Trophoblast cell (in vitro differentiated cells and primary cell): ENCODE measurements at regions not wholly inside any gene's neighbourhood (a gene's known extent, or its start where the extent isn't known, plus 50 kb on each side); places are given as distances from the start of the nearest gene placed in this dataset.

Experiments used
- DNase-seq, 2 donors: peaks; one replicate each; pipeline ENCODE4 v3.0.0-alpha.2; 2016
- H2AFZ ChIP-seq: 2 replicates; pipeline ENCODE4 v1.6.1; 2013; ENCODE audit warnings: low read length, moderate library complexity, mild to moderate bottlenecking; ENCODE audit not compliant: insufficient read depth, poor library complexity
- H2AK5ac ChIP-seq: 2 replicates; pipeline ENCODE4 v1.6.1; 2013; ENCODE audit warnings: mild to moderate bottlenecking, low read length
- H2BK120ac ChIP-seq: 2 replicates; pipeline ENCODE4 v1.6.1; 2013; ENCODE audit warnings: low read length, mild to moderate bottlenecking, moderate library complexity; ENCODE audit not compliant: insufficient read depth, poor library complexity
- H2BK12ac ChIP-seq: 2 replicates; pipeline ENCODE4 v1.6.1; 2013; ENCODE audit warnings: mild to moderate bottlenecking, low read length, moderate library complexity
- H2BK5ac ChIP-seq: 2 replicates; pipeline ENCODE4 v1.6.1; 2013; ENCODE audit warnings: low read length, low read depth, moderate library complexity, mild to moderate bottlenecking; ENCODE audit not compliant: poor library complexity
- H3K14ac ChIP-seq: 2 replicates; pipeline ENCODE4 v1.6.1; 2013; ENCODE audit warnings: mild to moderate bottlenecking, low read length
- H3K18ac ChIP-seq: 2 replicates; pipeline ENCODE4 v1.6.1; 2013; ENCODE audit warnings: mild to moderate bottlenecking, low read length
- H3K23ac ChIP-seq: 2 replicates; pipeline ENCODE4 v1.6.1; 2013; ENCODE audit warnings: low read length
- H3K27ac ChIP-seq: 2 replicates; pipeline ENCODE4 v1.5.1; 2013; ENCODE audit warnings: low read depth, mild to moderate bottlenecking, inconsistent platforms, low read length, moderate library complexity
- H3K27me3 ChIP-seq: 2 replicates; pipeline ENCODE4 v1.6.1; 2013; ENCODE audit warnings: inconsistent platforms, mild to moderate bottlenecking, low read length, moderate library complexity; ENCODE audit not compliant: insufficient read depth
- H3K36me3 ChIP-seq, 2 experiments: 1 replicate in 1 of 2; 2 replicates in 1 of 2; pipeline ENCODE4 v1.6.1; 2013; ENCODE audit warnings: low read length in 2 of 2, mild to moderate bottlenecking in 2 of 2, moderate library complexity in 1 of 2; ENCODE audit not compliant: insufficient read depth in 2 of 2, control insufficient read depth in 1 of 2
- H3K4ac ChIP-seq: 2 replicates; pipeline ENCODE4 v1.6.1; 2013; ENCODE audit warnings: low read depth, mild to moderate bottlenecking, low read length, moderate library complexity
- H3K4me1 ChIP-seq, 2 experiments: 1 replicate in 1 of 2; 2 replicates in 1 of 2; pipeline ENCODE4 v1.6.1; 2013; ENCODE audit warnings: low read length in 2 of 2, mild to moderate bottlenecking in 2 of 2, moderate library complexity in 1 of 2; ENCODE audit not compliant: insufficient read depth in 2 of 2, control insufficient read depth in 1 of 2
- H3K4me2 ChIP-seq: 2 replicates; pipeline ENCODE4 v1.6.1; 2013; ENCODE audit warnings: inconsistent platforms, mild to moderate bottlenecking, low read length, moderate library complexity
- H3K4me3 ChIP-seq: 2 replicates; pipeline ENCODE4 v1.5.1; 2013; ENCODE audit warnings: mild to moderate bottlenecking, low read depth, low read length, inconsistent platforms
- H3K79me1 ChIP-seq: one replicate; pipeline ENCODE4 v1.6.1; 2013; ENCODE audit warnings: low read length
- H3K79me2 ChIP-seq: 2 replicates; pipeline ENCODE4 v1.6.1; 2013; ENCODE audit warnings: low read length, mild to moderate bottlenecking; ENCODE audit not compliant: control insufficient read depth, insufficient read depth, poor library complexity
- H3K9ac ChIP-seq: 2 replicates; pipeline ENCODE4 v1.6.1; 2013; ENCODE audit warnings: mild to moderate bottlenecking, low read length
- H3K9me3 ChIP-seq: 2 replicates; pipeline ENCODE4 v1.6.1; 2013; ENCODE audit warnings: low read depth, mild to moderate bottlenecking, control low read depth, inconsistent platforms, low read length; ENCODE audit not compliant: insufficient read depth
- H4K12ac ChIP-seq: 2 replicates; pipeline ENCODE4 v1.6.1; 2013; ENCODE audit warnings: low read depth, mild to moderate bottlenecking, low read length, moderate library complexity
- H4K8ac ChIP-seq: 2 replicates; pipeline ENCODE4 v1.6.1; 2013; ENCODE audit warnings: low read depth, mild to moderate bottlenecking, low read length, moderate library complexity
- H4K91ac ChIP-seq: one replicate; pipeline ENCODE4 v1.6.1; 2013; ENCODE audit warnings: low read depth, mild to moderate bottlenecking, low read length, moderate library complexity
- WGBS: extraction: QIAGEN DNeasy Blood & Tissue Kit; methylation state at CpG from one replicate; pipeline ENCODE4 v1.1.7; 2013; ENCODE audit warnings: missing lambda C conversion rate; ENCODE audit not compliant: insufficient read length, insufficient coverage; ENCODE audit errors: extremely low coverage; 5-methylcytosine and 5-hydroxymethylcytosine counted together

DNA sequence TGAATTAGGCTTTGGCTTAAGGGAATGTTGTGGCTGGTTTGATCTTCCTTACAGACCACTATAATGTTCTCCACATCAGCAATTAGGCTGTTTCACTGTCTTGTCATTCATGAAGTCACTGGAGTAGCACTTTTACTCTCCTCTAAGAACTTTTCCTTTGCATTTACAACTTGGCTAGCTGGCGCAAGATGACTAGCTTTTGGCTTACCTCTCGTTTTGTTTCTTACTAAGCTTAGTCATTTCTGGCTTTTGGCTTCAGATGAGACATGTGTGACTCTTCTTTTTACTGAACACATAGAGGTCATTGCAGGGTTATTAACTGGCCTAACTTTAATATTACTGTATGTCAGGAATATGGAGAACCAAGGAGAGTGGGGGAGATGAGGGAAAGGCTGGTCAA, 143.2 kb downstream of the PTCHD4 start:
- H3K36me3 ChIP-seq, result no peaks in the 10 kb centered on the region
- no peaks in the 10 kb centered on the region for H3K27me3 ChIP-seq
- no peak overlapping the region for H3K4ac ChIP-seq
- H4K8ac ChIP-seq, result no peak overlapping the region
- H3K4me1 ChIP-seq, result no peaks in the 10 kb centered on the region
- H2AK5ac ChIP-seq, result no peak overlapping the region
- no peak overlapping the region for H4K91ac ChIP-seq
- no peak for DNase-seq
- WGBS, result no CpG with 5 or more reads among the region's 2 CpGs
- no peaks in the 10 kb centered on the region for H3K9me3 ChIP-seq
- no peaks in the 10 kb centered on the region for H3K79me1 ChIP-seq
- H2BK5ac ChIP-seq, result no peak overlapping the region
- no peak overlapping the region for H3K23ac ChIP-seq
- H3K14ac ChIP-seq, result no peak overlapping the region
- H3K4me3 ChIP-seq, result no peak overlapping the region
- no peak overlapping the region for H2BK120ac ChIP-seq
- no peaks in the 10 kb centered on the region for H3K79me2 ChIP-seq
- no peak overlapping the region for H3K9ac ChIP-seq
- H3K27ac ChIP-seq, result no peak overlapping the region
- H3K18ac ChIP-seq, result no peak overlapping the region
- no peak overlapping the region for H2AFZ ChIP-seq
- H3K4me2 ChIP-seq, result no peak overlapping the region
- no peak overlapping the region for H2BK12ac ChIP-seq
- H4K12ac ChIP-seq, result no peak overlapping the region

DNA sequence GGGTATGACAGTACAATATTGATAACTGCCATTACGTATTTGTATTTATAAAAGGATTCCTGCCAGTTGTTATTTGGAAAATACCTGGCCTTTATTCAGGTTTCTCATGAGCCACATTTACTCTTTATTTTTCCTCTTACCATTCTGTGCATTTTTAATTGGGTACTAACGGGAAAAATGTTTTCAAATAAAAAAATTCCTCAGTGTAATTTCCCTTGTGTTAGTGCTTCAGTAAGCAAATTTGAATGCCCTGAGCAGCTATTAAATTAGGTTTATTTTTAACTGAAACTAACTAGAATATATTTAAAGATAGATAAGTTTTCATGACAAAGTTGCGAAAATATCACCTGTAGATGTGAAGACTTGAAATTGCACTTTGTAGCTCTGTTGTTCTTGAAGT, 146.0 kb downstream of the PTCHD4 start:
- no peak overlapping the region for H4K91ac ChIP-seq
- H3K79me2 ChIP-seq, result no peaks in the 10 kb centered on the region
- no peak overlapping the region for H3K9ac ChIP-seq
- no peaks in the 10 kb centered on the region for H3K36me3 ChIP-seq
- DNase-seq, result no peak
- no peak overlapping the region for H2BK12ac ChIP-seq
- no peak overlapping the region for H2AFZ ChIP-seq
- no peak overlapping the region for H3K27ac ChIP-seq
- H2BK120ac ChIP-seq, result no peak overlapping the region
- no peak overlapping the region for H3K4me3 ChIP-seq
- H4K12ac ChIP-seq, result no peak overlapping the region
- no peaks in the 10 kb centered on the region for H3K27me3 ChIP-seq
- no CpG with 5 or more reads among the region's 3 CpGs for WGBS
- no peak overlapping the region for H3K4me2 ChIP-seq
- no peak overlapping the region for H3K14ac ChIP-seq
- no peak overlapping the region for H2BK5ac ChIP-seq
- no peak overlapping the region for H3K4ac ChIP-seq
- H3K18ac ChIP-seq, result no peak overlapping the region
- no peak overlapping the region for H4K8ac ChIP-seq
- no peaks in the 10 kb centered on the region for H3K79me1 ChIP-seq
- no peak overlapping the region for H2AK5ac ChIP-seq
- no peak overlapping the region for H3K23ac ChIP-seq
- no peaks in the 10 kb centered on the region for H3K4me1 ChIP-seq
- no peaks in the 10 kb centered on the region for H3K9me3 ChIP-seq

DNA sequence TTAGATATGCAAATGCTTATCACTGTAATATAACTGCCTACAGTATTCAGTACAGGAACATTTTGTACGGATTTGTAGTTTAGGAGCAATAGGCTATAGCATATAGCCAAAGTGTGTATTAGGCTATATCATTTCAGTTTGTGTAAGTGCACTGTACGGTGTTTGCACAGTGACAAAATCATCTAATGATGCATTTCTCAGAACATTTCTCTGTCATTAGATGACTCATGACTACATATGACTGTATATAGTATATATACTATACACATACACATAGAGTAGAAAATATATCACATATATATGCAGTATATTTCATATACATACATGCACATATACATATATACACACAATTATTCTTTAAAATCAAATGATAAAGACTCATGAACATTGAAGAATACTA, 158.4 kb downstream of the PTCHD4 start:
- no peak overlapping the region for H4K12ac ChIP-seq
- no peak overlapping the region for H2BK120ac ChIP-seq
- H3K4ac ChIP-seq, result no peak overlapping the region
- no peaks in the 10 kb centered on the region for H3K36me3 ChIP-seq
- no peak overlapping the region for H2BK12ac ChIP-seq
- no peak overlapping the region for H3K9ac ChIP-seq
- H3K27ac ChIP-seq, result no peak overlapping the region
- H2AK5ac ChIP-seq, result no peak overlapping the region
- no peak for DNase-seq
- no peak overlapping the region for H3K4me2 ChIP-seq
- H2BK5ac ChIP-seq, result no peak overlapping the region
- H3K14ac ChIP-seq, result no peak overlapping the region
- no peaks in the 10 kb centered on the region for H3K27me3 ChIP-seq
- H4K91ac ChIP-seq, result no peak overlapping the region
- no peak overlapping the region for H3K23ac ChIP-seq
- no peak overlapping the region for H2AFZ ChIP-seq
- WGBS, result no CpG with 5 or more reads among the region's 2 CpGs
- H4K8ac ChIP-seq, result no peak overlapping the region
- H3K9me3 ChIP-seq, result no peaks in the 10 kb centered on the region
- H3K79me1 ChIP-seq, result no peaks in the 10 kb centered on the region
- no peak overlapping the region for H3K18ac ChIP-seq
- no peak overlapping the region for H3K4me3 ChIP-seq
- H3K79me2 ChIP-seq, result no peaks in the 10 kb centered on the region
- H3K4me1 ChIP-seq, result no peaks in the 10 kb centered on the region

GRCh38 chr6:47944846-47945245, 163.0 kb downstream of the OPN5 start:
- no peak overlapping the region for H2AFZ ChIP-seq
- no peak overlapping the region for H3K23ac ChIP-seq
- H2AK5ac ChIP-seq, result no peak overlapping the region
- WGBS, result no CpG with 5 or more reads among the region's 4 CpGs
- H3K18ac ChIP-seq, result no peak overlapping the region
- H4K12ac ChIP-seq, result no peak overlapping the region
- H3K4me1 ChIP-seq, result no peaks in the 10 kb centered on the region
- no peak overlapping the region for H4K91ac ChIP-seq
- H3K4me3 ChIP-seq, result no peak overlapping the region
- H3K79me1 ChIP-seq, result no peaks in the 10 kb centered on the region
- no peak overlapping the region for H2BK5ac ChIP-seq
- no peak overlapping the region for H2BK120ac ChIP-seq
- no peak overlapping the region for H3K27ac ChIP-seq
- H3K9ac ChIP-seq, result no peak overlapping the region
- H3K27me3 ChIP-seq, result no peaks in the 10 kb centered on the region
- H3K9me3 ChIP-seq, result no peaks in the 10 kb centered on the region
- H3K14ac ChIP-seq, result no peak overlapping the region
- no peaks in the 10 kb centered on the region for H3K36me3 ChIP-seq
- no peak overlapping the region for H3K4ac ChIP-seq
- no peak overlapping the region for H3K4me2 ChIP-seq
- DNase-seq, result no peak
- no peak overlapping the region for H2BK12ac ChIP-seq
- H4K8ac ChIP-seq, result no peak overlapping the region
- no peaks in the 10 kb centered on the region for H3K79me2 ChIP-seq
